HG03558 (cell line): ENCODE measurements at regions not wholly inside any gene's neighbourhood (a gene's known extent, or its start where the extent isn't known, plus 50 kb on each side); places are given as distances from the start of the nearest gene placed in this dataset.

Experiments
- ATAC-seq: cut with Tn5 transposase; IDR thresholded peaks from one replicate; pipeline ENCODE4 v1.9.1; 2021; ENCODE audit warnings: moderate number of reproducible peaks; ENCODE audit not compliant: unreplicated experiment; ENCODE audit errors: extremely low read depth

DNA sequence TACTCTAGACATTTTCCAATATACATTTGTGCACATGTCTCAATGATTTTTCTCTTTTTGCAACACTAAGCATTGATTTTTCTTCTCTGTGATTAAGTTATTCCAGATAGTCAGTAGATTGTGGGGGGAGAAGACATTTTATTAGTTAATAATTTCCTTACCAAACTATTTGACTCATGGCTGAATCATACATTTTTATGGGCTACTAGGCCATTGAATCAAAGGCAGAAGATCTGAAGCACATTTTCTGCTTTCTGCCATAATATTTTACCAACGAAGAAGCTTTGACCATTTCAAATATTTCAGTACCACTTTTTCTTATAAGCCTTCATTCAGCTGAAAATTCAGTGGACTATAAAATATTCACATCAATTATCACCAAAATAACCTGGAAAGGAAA is 175.6 kb downstream of the IRX2 start:
- ATAC-seq = no peak

DNA sequence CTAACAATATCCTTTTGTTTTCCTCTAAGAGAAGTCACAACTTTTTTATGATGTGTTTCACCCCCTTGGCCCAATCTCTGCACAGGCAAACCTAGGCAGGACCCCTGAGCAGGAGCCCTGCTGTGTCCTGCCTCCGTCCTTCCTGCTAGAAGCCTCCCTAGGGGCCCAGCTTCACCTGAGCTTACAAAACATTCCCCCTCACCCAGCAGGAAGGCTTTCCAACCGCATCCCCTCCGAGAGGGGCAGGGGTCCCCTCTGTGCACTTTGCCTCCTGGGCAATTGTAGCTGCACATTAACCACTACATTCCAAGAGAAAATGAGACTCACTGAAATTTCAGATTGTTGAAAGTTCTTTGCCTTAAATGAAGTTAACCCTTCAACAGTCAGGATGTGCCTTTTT is 176.2 kb downstream of the IRX2 start:
- ATAC-seq = no peak

DNA sequence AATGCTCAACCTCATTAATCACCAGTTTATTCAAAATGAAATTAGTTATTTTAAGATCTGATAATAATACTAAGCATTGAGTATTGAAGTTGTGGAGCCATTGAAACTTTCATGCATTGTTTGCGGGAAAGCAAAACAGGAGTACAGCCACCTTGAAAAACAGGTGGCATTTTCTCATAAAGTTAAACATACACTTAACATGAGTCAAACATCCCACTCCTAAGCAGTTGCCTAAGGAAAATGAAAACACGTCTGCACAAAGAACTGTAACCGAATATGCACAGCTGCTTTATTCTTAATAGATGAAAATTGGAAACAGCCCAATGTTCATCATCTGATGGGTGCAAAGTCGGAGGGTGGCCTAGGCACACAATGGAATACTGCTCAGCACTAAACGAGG is 177.3 kb downstream of the IRX2 start:
- ATAC-seq = no peak

DNA sequence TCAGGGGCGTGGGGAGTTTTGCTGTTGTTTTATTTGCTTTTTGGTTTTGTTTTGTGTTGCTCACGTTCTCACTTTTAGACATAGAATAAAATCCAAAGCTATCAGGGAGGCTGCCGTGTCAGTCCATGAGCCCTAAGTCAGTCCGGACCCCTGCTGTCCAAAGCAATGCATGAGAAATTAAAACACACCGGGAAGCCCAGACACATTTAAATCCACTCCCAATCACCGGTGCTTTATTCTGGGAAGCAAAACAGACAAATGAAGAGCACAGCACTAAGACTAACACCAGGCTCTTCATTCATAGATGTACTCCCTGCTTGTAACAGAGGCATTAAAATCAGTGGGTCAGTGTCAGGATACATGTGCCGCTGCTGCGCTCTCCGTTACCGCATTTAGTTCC is 180.9 kb downstream of the IRX2 start:
- ATAC-seq = no peak

DNA sequence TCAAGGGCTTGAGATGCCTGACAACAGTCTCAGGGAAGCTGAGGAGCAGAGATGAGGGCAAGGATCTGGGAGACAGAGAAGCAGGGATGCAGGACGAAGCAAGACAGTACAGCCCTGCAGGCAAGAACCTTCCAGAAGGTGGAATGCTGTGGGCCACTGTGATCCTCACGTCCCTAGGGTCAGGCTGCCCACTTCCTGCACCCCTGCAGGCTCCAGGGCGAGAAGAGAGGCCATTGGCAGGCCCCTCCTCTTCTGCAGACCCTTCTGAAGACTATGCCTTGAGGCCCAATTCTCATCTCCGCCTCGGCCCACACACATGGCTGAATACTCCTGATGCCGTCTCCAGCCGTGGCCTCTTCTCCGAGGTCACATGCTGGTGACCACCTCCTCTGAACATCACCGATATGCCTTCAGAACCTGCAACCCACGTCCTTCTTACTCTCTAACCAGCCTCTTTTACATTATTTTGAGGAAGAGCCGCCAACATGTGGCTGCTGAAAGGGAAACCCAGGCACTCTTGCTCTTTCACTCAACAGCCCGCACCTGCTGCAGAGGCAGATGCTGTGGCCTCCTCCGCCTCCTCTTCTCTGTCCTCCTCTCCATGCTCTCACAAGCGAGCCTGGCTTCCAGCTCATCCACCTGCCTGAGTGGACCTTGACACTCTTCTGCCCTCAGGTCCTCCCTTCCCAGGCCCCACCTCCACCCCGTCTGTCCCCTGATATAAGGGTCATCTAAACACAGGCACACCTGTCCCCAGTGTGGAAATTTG is 181.5 kb downstream of the IRX2 start:
- ATAC-seq = no peak

DNA sequence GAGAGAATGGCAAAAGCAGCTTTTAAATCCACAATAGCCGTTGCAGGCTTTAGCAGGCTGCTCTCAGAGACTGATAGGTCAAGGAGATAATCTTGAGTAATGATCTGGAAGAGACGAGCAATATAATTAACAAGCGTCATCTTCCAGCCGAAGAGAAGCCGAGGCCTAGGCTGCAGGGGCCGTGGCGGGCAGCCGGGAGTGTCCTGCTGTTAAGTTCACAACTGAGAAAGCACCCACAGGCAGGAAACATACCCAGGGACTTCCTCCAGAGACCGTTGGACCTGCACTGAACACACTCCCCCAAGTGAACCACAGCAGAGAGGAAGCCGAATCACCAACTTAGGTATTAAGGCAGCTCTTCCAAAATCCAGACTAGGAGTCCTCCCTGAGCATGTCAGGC is 182.3 kb downstream of the IRX2 start:
- ATAC-seq = no peak

DNA sequence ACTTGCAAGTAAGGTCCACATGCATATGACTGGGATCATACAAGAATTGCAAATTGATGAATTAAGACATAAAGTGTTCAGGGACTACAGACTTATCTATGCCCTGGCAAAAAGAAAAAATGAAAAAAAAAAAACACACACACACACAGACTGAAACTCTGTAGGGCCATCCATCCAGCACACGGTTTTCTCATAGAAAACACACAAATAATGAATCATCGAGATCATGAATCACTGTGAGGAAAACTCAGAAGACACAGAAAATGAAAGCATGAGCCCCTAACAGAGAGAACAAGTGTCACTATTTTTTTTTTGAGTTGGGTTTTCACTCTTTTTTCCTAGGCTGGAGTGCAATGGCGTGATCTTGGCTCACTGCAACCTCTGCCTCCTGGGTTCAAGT is 185.2 kb downstream of the IRX2 start:
- no peak for ATAC-seq

DNA sequence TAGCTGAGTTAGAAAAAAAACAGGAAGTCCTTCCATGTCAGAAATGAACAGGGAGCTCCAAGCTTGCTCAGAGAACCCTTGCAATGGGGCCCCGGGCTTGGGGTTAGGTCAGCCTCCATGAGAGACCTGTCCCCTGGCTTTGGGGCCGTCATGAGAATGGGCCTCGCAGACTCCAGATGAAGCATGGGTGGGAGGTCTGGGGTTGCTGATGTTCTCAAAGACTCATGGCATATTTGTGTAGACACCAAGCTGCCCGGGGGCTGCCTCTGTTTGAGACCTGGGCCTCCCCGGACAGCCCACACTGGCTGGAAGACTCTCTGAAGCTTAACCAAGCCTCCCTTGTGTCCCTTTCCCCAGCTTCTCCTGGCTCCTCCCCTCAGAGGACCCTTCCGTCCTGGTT is 186.3 kb downstream of the IRX2 start:
- ATAC-seq = no peak

DNA sequence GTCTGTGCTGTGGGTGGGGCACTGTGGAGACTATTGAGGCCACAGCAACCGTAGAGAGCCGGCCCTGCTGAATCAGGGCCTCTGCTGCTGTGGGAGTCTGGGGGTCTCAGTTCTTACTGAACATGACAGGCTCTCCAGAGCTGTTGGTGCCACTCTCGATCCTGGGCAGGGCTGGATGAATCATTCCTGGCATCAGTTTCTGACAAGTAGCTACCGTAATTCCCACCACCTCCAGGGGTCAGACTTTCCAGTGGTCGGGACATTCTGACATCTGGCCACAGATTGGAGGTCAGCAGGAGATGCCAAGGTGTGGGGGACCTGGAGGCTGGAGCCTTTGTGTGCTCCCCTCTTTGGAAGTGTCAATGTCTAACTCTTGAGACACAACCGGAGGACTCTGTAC is 188.4 kb downstream of the IRX2 start:
- no peak for ATAC-seq

DNA sequence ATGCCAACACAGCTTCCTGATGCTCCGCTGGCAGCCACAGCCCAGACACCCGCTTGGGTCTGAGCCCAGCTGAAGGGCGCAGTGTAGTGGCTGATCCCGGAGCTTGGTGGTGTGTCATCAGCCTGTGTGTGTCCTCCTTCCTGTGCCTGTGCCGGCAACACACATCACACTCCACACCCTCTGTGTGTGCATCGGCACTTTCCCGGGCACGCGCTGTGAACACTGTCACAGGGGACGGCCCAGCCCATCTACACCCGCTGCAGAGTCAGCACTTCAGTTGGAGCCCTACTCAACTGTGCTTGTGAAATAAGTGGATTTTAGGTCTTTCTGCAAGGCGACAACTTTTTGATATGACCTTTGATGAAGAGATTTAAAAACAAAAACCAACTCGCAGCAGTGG is 189.4 kb downstream of the IRX2 start:
- no peak for ATAC-seq

DNA sequence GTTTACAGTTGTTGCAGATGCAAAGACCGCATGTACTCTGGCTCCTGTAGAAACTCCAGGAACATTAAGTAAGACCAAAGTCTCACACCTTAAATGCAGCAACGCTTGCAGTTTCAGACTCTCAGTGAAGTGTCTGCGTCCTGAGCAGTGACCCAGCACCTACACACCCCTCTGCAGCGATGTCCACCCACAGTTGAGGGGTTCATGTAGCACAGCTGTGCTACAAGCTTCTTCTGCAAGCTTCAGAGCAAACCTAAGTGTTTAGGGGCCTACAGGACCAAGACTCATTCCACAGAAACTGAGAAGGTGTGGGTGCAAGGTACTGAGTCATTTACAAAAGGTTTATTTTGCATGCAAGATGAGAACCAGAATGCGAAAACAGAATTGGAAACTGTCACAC is 191.0 kb downstream of the IRX2 start:
- ATAC-seq = no peak

DNA sequence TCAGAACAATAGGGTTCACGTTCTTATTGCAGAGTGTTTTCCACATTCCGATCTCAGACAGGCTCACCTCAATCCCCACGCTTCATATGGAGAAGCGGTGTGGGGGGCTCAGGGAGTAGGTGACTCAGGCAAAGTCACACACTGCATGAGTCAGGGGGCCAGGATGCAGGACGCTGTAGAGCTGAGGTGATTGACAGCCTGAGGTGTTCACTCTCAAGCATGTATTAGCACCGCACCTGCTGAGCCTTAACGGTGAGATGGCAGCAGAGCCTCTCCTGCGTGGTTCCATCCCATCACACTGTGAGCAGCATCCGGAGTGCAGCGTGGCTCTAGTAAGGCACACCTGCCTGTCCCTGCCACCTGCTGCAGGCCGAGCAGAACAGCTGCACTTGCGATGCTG is 194.0 kb downstream of the IRX2 start:
- no peak for ATAC-seq

DNA sequence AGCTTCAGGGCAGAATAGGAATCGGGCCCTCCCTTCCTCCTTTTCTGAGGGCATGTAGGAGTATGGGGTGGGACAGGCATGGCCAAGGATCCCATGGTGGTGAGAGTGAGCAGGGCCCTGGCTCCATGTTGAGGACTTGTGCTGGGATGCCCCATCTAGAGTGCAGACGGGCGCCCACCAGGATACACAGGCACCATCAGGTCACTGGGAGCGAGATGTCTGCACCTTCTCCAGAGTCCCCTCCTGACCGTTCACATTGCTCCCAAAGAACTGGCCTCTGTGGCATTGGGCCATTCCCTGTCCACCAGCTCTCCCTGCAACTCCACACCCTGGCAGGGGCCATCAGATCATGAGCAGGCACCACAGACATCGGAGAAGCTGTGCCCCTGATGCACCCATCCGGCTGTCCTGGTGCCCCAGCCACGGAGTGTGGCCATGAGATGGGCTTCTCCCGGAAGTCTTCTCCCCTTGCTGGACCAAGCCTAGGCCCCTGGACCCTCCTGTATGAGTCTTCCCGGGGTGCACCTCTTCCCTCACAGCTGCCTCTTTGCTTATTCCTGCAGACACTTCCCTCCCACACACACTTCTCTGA is 195.0 kb downstream of the IRX2 start:
- no peak for ATAC-seq

DNA sequence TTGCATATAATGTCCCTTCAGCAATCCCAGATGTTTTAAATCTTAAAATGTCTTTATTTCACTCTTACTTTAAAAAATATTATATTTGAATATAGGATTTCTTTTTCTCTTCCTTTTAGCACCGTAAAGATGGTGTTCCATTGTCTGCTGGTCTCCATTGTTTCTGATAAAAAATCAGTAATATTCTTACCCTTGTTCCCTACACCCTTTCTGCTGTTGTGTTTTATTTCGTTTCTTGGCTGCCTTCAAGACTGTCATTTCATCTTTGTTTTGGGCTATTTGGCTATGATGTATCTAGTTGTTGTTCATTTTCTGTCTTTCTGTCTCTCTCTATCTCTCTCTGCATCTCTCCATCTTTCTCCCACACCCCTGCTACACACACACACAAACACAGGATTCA is 197.9 kb downstream of the IRX2 start:
- no peak for ATAC-seq

DNA sequence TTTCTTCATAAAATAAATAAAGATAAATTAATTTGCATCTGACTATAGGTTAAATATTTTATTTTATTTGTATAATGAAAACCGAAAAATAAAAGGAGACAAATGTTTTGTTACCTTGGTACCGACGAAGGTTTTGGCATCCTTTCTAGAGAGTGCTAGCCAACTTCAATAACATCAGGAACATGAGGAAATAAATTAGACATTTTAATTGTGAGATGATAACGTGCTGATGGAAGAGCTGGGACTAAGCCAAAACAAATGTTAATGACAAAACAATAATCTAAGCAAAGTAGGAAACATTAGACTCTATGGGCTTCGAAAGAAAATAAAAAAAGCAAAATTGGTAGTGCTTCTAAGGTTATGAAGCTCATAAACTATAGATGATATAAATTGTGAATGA is 201.0 kb downstream of the IRX2 start:
- ATAC-seq = no peak

DNA sequence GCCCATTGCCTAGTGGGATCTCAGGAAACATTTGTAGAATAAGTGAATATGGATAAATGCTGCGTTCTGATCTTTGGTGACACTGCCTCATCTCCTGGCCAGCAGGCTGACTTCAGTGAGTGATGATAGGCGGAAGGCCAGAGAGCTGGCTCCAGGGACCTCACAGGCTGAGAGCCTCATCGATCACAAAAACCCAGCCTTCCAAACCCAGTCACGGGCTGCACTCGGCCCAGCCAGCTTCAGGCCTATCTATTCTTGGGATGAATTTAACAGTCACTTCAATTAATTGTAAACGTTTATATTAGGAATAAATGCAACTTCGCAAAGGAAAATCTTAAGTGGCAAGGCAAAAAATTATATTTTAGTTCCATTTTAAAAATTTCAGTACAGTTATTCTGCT is 201.6 kb downstream of the IRX2 start:
- ATAC-seq = no peak

DNA sequence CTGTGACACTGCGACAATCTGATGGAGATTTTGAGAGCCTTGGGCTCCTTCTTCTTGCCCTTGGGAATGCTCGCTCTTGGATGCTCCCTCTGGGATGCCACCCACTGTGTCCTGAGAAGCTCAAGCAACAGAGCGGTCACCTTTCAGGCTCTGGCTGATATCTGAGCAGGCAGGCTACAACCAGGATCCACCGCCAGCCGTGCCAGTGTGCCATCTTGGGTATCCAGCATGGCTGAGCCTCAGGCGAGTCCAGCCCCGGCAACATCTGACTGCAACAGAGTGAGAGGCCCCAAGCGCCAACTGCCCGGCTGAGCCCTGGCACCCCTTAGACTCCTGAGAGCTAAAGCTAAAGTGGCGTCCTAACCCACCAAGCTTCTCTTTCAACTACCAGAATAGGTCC is 202.1 kb downstream of the IRX2 start:
- ATAC-seq = no peak

DNA sequence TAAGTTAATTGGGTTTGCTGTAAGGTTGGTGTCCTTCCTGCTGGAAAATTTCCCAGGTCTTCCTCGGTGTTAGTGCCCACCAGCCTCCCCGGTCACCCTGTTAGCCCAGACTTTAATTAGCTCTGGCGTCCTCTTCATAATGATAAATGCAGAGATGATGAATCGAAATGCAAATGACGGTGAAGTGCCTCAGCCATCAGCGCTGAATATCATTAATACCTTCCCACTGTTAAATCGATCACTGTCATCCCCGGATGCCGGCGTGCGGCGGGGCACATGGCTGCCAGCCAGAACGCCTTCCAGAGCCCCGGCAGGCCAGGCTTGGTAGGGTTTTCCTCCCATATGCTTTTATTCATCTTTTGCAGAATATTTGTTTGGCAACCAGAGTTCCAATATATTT is 204.5 kb downstream of the IRX2 start:
- ATAC-seq = no peak

DNA sequence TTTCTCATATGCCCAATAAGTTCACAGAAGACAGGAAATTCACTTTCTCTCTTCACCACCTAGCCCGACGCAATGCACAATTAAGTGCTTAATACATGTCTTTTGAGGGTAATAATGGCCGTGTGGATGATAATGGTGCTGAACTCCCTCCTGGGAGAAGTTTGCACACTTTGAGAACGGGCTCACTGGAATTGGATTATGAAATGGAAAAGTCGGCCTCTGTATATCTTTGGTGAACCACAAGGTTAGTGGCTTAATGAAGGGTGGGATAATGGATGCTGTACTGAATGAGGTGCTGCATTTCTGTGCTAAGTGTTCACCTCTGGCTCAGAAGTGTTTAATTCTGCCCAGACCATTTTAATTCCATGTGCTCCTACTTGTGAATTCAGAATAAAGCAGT is 207.5 kb downstream of the IRX2 start:
- no peak for ATAC-seq

DNA sequence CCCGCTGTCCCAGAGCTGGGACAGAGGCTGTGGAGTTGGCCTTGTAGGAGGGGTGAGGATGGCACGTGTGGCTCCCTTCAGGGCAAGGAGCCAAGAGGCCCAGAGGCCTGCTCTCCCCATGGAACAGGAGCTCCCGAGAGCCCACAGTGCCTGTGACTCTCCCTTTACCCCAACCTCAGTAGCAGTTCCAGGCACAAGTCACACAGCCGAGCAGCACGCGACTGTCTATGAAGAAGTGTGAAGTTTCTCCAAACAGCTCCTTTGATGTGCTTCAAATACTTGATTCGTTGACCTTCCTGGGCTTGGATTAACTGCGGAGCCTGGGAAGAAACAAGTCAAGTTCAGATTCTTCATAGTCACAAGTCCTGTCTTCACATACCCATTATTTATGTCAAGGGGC is 208.7 kb downstream of the IRX2 start:
- ATAC-seq = no peak

DNA sequence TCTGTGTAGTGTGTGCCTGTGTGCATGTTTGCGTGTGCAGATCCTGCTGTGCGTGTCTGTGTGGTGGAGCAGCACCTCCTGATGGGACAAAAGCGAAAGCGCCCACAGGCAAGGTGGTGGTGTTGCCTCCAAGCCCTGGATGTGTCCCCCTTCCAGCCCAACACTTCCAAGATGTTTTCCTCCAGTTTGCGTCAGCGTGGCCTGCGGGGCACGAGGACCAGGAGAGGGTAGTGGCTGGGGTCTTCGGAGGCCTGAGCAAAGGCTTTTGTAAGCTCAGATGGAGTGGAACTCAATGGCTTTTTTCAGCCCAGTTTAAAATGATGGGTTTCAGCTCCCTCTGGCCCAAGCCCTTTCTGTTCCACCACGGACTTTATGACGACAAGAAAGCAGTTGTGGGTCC is 209.5 kb downstream of the IRX2 start:
- ATAC-seq = no peak

DNA sequence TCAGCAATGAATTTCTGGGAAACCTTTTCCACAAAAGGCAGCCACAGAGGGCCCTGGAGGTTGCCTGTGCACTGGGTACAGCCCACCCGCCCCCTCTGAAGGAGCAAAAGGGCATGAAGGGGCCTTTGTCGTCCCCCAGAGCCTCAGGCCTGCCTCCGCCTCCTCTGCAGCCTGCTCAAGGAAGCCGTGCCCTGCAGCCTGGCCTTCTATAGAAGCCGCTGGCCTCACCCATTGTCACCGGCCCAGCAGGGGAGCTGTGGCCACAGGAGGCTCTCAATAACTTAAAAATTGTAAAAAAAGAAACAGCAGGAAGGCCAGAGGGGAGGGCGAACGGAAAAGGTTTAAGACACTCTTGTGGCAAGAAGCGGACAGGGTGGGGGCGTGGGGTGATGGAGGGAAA is 213.3 kb downstream of the IRX2 start:
- no peak for ATAC-seq
